OCI-LY3 (cell line): ENCODE measurements at regions not wholly inside any gene's neighbourhood (a gene's known extent, or its start where the extent isn't known, plus 50 kb on each side); places are given as distances from the start of the nearest gene placed in this dataset.

Experiments
- EZH2phosphoT487 ChIP-seq: fragments of 200-600 bp; shearing (Covaris generic); IDR thresholded peaks from 2 replicates; pipeline ENCODE4 v1.6.1; 2018; ENCODE audit warnings: antibody characterized with exemption, mixed run types, low read depth
- TF ChIP-seq, protein P1 (sequence below): fragments of 200-600, 300-600 bp; sonication (generic); IDR thresholded peaks from 2 replicates; pipeline ENCODE4 v1.5.1; 2014; ENCODE audit warnings: antibody characterized with exemption, low read length, low read depth

DNA sequence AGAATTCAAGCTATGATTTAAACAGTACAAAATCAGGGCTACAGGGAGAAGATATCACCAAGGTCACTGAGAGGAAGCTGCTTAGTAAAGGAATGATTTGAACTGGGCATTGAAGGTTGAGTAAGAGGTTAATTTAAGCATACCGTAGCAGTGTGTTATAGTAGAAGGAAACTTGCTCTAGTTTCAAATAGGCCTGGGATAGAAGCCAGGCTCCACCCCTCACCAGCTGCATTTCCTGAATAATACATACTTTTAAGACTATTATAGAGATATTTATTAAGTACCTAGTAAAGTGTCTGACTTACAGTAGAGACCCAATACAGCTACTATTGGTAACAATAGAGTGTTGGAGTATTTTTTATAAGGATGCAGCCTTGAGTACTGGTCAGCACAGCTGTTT is 118.0 kb upstream of the GLRA2 start:
- TF ChIP-seq, protein P1, sequence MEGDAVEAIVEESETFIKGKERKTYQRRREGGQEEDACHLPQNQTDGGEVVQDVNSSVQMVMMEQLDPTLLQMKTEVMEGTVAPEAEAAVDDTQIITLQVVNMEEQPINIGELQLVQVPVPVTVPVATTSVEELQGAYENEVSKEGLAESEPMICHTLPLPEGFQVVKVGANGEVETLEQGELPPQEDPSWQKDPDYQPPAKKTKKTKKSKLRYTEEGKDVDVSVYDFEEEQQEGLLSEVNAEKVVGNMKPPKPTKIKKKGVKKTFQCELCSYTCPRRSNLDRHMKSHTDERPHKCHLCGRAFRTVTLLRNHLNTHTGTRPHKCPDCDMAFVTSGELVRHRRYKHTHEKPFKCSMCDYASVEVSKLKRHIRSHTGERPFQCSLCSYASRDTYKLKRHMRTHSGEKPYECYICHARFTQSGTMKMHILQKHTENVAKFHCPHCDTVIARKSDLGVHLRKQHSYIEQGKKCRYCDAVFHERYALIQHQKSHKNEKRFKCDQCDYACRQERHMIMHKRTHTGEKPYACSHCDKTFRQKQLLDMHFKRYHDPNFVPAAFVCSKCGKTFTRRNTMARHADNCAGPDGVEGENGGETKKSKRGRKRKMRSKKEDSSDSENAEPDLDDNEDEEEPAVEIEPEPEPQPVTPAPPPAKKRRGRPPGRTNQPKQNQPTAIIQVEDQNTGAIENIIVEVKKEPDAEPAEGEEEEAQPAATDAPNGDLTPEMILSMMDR, result no peak
- TF ChIP-seq EZH2phosphoT487, result no peak
